ENCODE measurements at regions not wholly inside any gene's neighbourhood (a gene's known extent, or its start where the extent isn't known, plus 50 kb on each side); places are given as distances from the start of the nearest gene placed in this dataset.

GRCh38 chr1:227451954-227452353, 111.4 kb upstream of the ZNF678 start:
- peaks cover 0 to 24% (median 16%) of the 10 kb centered on the region in 5 donors for H3K4me1 ChIP-seq (ENCODE audit: control insufficient read depth in 5 of 5, insufficient read depth in 5 of 5, low read length in 5 of 5)
- no peaks in the 10 kb centered on the region for H3K36me3 ChIP-seq (ENCODE audit: control insufficient read depth in 5 of 5, insufficient read depth in 5 of 5, low read length in 5 of 5)
- no peak overlapping the region for H3K9ac ChIP-seq (ENCODE audit: low read length in 5 of 5)
- H3K9me3 ChIP-seq (ENCODE audit: control insufficient read depth in 5 of 5, low read length in 5 of 5) = no peaks in the 10 kb centered on the region
- peaks cover 4 to 14% (median 7%) of the 10 kb centered on the region in 5 donors for H3K27me3 ChIP-seq (ENCODE audit: control insufficient read depth in 5 of 5, insufficient read depth in 4 of 5, low read length in 5 of 5)
- H3K4me3 ChIP-seq (ENCODE audit: low read depth in 1 of 5, low read length in 5 of 5) = no peak overlapping the region
- H3K27ac ChIP-seq (ENCODE audit: low read depth, low read length) = no peak overlapping the region

DNA sequence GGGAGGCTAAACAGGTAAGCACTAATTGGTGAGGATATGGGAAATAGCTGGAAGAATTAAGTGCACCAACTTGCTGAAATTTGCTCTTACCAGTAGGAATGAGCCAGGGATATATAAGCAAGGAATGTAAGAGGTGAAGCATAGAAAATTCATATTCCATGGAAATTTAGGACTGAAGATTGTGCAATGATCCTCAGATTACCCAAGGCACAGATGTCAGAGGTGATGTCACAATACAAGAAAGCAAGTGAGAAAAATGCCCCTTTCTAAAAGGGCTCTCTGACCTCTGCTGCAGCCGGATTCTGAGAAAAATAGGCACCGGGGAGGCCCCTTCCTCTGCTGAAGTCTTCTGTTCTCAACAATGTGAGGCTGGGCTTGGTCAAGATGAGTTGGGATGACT, 112.3 kb upstream of the ZNF678 start:
- Histone ChIP-seq H3K27me3 (ENCODE audit: control insufficient read depth in 5 of 5, insufficient read depth in 4 of 5, low read length in 5 of 5) (peaks cover 4 to 12% (median 7%) of the 10 kb centered on the region in 5 donors), H3K4me1 (ENCODE audit: control insufficient read depth in 5 of 5, insufficient read depth in 5 of 5, low read length in 5 of 5) (peaks cover 0 to 24% (median 16%) of the 10 kb centered on the region in 5 donors), H3K36me3 (ENCODE audit: control insufficient read depth in 5 of 5, insufficient read depth in 5 of 5, low read length in 5 of 5) (no peaks in the 10 kb centered on the region), H3K27ac (ENCODE audit: low read depth, low read length) (no peak overlapping the region), H3K4me3 (ENCODE audit: low read depth in 1 of 5, low read length in 5 of 5) (no peak overlapping the region), H3K9me3 (ENCODE audit: control insufficient read depth in 5 of 5, low read length in 5 of 5) (no peaks in the 10 kb centered on the region), H3K9ac (ENCODE audit: low read length in 5 of 5) (no peak overlapping the region)

- peaks cover 4 to 11% (median 7%) of the 10 kb centered on the region in 5 donors for H3K27me3 ChIP-seq (ENCODE audit: control insufficient read depth in 5 of 5, insufficient read depth in 4 of 5, low read length in 5 of 5)
- no peak overlapping the region for H3K9ac ChIP-seq (ENCODE audit: low read length in 5 of 5)
- no peaks in the 10 kb centered on the region for H3K9me3 ChIP-seq (ENCODE audit: control insufficient read depth in 5 of 5, low read length in 5 of 5)
- peaks cover 0 to 24% (median 16%) of the 10 kb centered on the region in 5 donors for H3K4me1 ChIP-seq (ENCODE audit: control insufficient read depth in 5 of 5, insufficient read depth in 5 of 5, low read length in 5 of 5)
- H3K27ac ChIP-seq (ENCODE audit: low read depth, low read length) = no peak overlapping the region
- no peak overlapping the region for H3K4me3 ChIP-seq (ENCODE audit: low read depth in 1 of 5, low read length in 5 of 5)
- H3K36me3 ChIP-seq (ENCODE audit: control insufficient read depth in 5 of 5, insufficient read depth in 5 of 5, low read length in 5 of 5) = no peaks in the 10 kb centered on the region
These were observed 112.9 kb upstream of the ZNF678 start for GRCh38 chr1:227450489-227450888.

- H3K27me3 ChIP-seq (ENCODE audit: control insufficient read depth in 5 of 5, insufficient read depth in 4 of 5, low read length in 5 of 5) = peaks cover 0 to 8% (median 7%) of the 10 kb centered on the region in 5 donors
- H3K27ac ChIP-seq (ENCODE audit: low read depth, low read length) = no peak overlapping the region
- H3K9ac ChIP-seq (ENCODE audit: low read length in 5 of 5) = no peak overlapping the region
- H3K4me1 ChIP-seq (ENCODE audit: control insufficient read depth in 5 of 5, insufficient read depth in 5 of 5, low read length in 5 of 5) = peaks cover 0 to 24% (median 16%) of the 10 kb centered on the region in 5 donors
- no peaks in the 10 kb centered on the region for H3K9me3 ChIP-seq (ENCODE audit: control insufficient read depth in 5 of 5, low read length in 5 of 5)
- no peak overlapping the region for H3K4me3 ChIP-seq (ENCODE audit: low read depth in 1 of 5, low read length in 5 of 5)
- no peaks in the 10 kb centered on the region for H3K36me3 ChIP-seq (ENCODE audit: control insufficient read depth in 5 of 5, insufficient read depth in 5 of 5, low read length in 5 of 5)
These were observed 113.5 kb upstream of the ZNF678 start for GRCh38 chr1:227449741-227450441.

DNA sequence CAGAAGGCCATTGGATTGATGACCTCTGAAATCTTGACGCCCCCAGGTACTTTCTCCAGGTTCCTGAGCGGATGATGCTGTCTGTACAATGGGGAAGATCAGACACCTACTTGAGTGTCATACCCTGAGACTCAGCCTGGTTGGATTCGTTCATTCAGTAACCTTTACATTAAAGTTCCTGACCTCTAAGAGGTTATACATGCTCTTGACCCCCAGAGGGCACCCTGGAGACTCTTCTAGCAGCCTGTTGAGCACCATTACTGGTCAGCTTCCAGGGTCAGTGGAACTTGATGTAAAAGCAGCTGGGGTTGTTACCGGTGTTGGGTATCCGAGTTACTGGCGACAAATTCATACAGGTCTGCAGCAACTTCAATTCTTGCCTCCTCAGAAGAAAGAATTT, 114.3 kb upstream of the ZNF678 start:
- Histone ChIP-seq H3K9ac (ENCODE audit: low read length in 5 of 5) (no peak overlapping the region), H3K36me3 (ENCODE audit: control insufficient read depth in 5 of 5, insufficient read depth in 5 of 5, low read length in 5 of 5) (no peaks in the 10 kb centered on the region), H3K4me1 (ENCODE audit: control insufficient read depth in 5 of 5, insufficient read depth in 5 of 5, low read length in 5 of 5) (peaks cover 0 to 24% (median 16%) of the 10 kb centered on the region in 5 donors), H3K9me3 (ENCODE audit: control insufficient read depth in 5 of 5, low read length in 5 of 5) (no peaks in the 10 kb centered on the region), H3K27me3 (ENCODE audit: control insufficient read depth in 5 of 5, insufficient read depth in 4 of 5, low read length in 5 of 5) (peaks cover 0 to 5% (median 4%) of the 10 kb centered on the region in 5 donors), H3K4me3 (ENCODE audit: low read depth in 1 of 5, low read length in 5 of 5) (no peak overlapping the region), H3K27ac (ENCODE audit: low read depth, low read length) (no peak overlapping the region)

DNA sequence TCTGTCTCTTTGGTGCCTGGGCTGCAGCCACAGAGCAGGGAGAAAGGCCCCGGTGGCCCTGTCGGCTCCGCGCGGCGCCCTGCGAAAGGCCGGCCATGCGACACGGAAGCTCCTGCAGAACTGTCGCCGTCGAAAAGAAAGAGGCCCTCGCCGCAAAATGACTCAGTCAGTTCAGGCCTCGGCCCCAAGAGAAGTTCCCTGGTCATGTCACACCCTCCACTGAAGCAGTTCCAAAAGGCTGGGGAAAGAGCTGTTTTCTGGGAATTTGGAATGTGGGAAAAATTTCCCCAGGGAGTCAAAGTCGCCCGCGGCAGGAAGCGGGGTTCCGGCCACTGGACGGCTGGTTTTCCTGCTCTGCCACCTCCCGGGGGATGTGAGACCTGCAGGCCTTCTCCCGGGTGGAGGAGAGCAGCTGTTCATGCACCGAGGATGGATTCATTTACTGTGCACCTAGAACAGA, 115.8 kb upstream of the ZNF678 start:
- Histone ChIP-seq H3K27me3 (ENCODE audit: control insufficient read depth in 5 of 5, insufficient read depth in 4 of 5, low read length in 5 of 5) (no peaks in the 10 kb centered on the region), H3K9ac (ENCODE audit: low read length in 5 of 5) (no peak overlapping the region), H3K9me3 (ENCODE audit: control insufficient read depth in 5 of 5, low read length in 5 of 5) (no peaks in the 10 kb centered on the region), H3K36me3 (ENCODE audit: control insufficient read depth in 5 of 5, insufficient read depth in 5 of 5, low read length in 5 of 5) (no peaks in the 10 kb centered on the region), H3K27ac (ENCODE audit: low read depth, low read length) (no peak overlapping the region), H3K4me3 (ENCODE audit: low read depth in 1 of 5, low read length in 5 of 5) (peak overlapping the region in 3 of 5 donors; percentile 12 to 44 (median 38)), H3K4me1 (ENCODE audit: control insufficient read depth in 5 of 5, insufficient read depth in 5 of 5, low read length in 5 of 5) (peaks cover 0 to 24% (median 16%) of the 10 kb centered on the region in 5 donors)

- Histone ChIP-seq H3K9me3 (ENCODE audit: control insufficient read depth in 5 of 5, low read length in 5 of 5) (no peaks in the 10 kb centered on the region), H3K36me3 (ENCODE audit: control insufficient read depth in 5 of 5, insufficient read depth in 5 of 5, low read length in 5 of 5) (no peaks in the 10 kb centered on the region), H3K4me1 (ENCODE audit: control insufficient read depth in 5 of 5, insufficient read depth in 5 of 5, low read length in 5 of 5) (peaks cover 0 to 26% (median 19%) of the 10 kb centered on the region in 5 donors), H3K4me3 (ENCODE audit: low read depth in 1 of 5, low read length in 5 of 5) (no peak overlapping the region), H3K27me3 (ENCODE audit: control insufficient read depth in 5 of 5, insufficient read depth in 4 of 5, low read length in 5 of 5) (no peaks in the 10 kb centered on the region), H3K27ac (ENCODE audit: low read depth, low read length) (no peak overlapping the region), H3K9ac (ENCODE audit: low read length in 5 of 5) (no peak overlapping the region)
These were observed 117.6 kb upstream of the ZNF678 start for GRCh38 chr1:227445746-227446145.

DNA sequence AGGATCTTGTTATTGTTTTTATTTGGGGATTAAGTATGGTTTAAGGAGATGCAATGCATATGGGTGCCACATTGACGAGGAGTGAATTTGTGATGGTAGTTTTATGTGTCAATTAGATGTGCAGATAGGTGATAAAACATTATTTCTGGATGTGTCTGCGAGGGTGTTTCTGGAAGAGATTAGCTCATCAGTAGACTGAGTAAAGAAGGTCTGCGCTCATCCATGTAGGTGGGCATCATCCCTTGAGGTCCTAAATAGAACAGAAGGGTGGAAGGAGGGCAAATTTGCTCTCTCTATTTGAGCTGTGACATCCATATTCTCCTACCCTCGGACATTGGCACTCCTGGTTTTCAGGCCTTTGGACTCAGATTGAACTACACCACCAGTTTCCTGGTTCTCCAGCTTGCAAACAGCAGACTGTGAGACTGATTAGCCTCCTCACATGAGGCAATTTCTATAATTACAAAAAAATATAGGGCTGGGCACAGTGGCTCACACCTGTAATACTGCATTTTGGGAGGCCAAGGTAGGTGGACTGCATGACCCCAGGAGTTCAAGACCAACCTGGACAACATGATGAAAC, 118.2 kb upstream of the ZNF678 start:
- Histone ChIP-seq H3K36me3 (ENCODE audit: control insufficient read depth in 5 of 5, insufficient read depth in 5 of 5, low read length in 5 of 5) (no peaks in the 10 kb centered on the region), H3K27ac (ENCODE audit: low read depth, low read length) (no peak overlapping the region), H3K9me3 (ENCODE audit: control insufficient read depth in 5 of 5, low read length in 5 of 5) (no peaks in the 10 kb centered on the region), H3K9ac (ENCODE audit: low read length in 5 of 5) (no peak overlapping the region), H3K27me3 (ENCODE audit: control insufficient read depth in 5 of 5, insufficient read depth in 4 of 5, low read length in 5 of 5) (no peaks in the 10 kb centered on the region), H3K4me1 (ENCODE audit: control insufficient read depth in 5 of 5, insufficient read depth in 5 of 5, low read length in 5 of 5) (peaks cover 0 to 26% (median 19%) of the 10 kb centered on the region in 5 donors), H3K4me3 (ENCODE audit: low read depth in 1 of 5, low read length in 5 of 5) (no peak overlapping the region)

DNA sequence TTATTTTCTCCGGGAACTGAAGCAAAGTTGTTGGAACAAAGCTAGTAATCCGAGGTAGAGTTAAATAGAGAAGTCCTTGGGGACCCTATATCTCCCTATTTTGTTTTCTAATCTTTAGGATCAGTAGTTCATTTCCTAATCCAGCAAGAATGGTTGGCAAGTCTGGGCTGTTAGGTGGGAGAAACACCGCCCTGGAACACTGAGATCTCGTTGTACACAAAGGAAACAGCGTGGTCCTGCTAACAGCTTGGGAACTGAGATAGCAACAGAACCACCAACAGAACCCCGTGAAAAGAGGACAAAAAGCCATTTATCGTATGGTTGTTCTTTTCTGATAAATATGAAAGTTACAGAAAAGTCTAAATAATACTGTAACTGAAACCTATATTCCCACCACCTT, 121.9 kb upstream of the CDC42BPA start:
- Histone ChIP-seq H3K36me3 (ENCODE audit: control insufficient read depth in 5 of 5, insufficient read depth in 5 of 5, low read length in 5 of 5) (no peaks in the 10 kb centered on the region), H3K27me3 (ENCODE audit: control insufficient read depth in 5 of 5, insufficient read depth in 4 of 5, low read length in 5 of 5) (peaks cover 0 to 5% (median 0%) of the 10 kb centered on the region in 5 donors), H3K27ac (ENCODE audit: low read depth, low read length) (peak overlapping the region; percentile 42), H3K9me3 (ENCODE audit: control insufficient read depth in 5 of 5, low read length in 5 of 5) (no peaks in the 10 kb centered on the region), H3K9ac (ENCODE audit: low read length in 5 of 5) (peak overlapping the region in 1 of 5 donors; percentile 8), H3K4me3 (ENCODE audit: low read depth in 1 of 5, low read length in 5 of 5) (no peak overlapping the region), H3K4me1 (ENCODE audit: control insufficient read depth in 5 of 5, insufficient read depth in 5 of 5, low read length in 5 of 5) (peaks cover 0 to 29% (median 9%) of the 10 kb centered on the region in 5 donors)

DNA sequence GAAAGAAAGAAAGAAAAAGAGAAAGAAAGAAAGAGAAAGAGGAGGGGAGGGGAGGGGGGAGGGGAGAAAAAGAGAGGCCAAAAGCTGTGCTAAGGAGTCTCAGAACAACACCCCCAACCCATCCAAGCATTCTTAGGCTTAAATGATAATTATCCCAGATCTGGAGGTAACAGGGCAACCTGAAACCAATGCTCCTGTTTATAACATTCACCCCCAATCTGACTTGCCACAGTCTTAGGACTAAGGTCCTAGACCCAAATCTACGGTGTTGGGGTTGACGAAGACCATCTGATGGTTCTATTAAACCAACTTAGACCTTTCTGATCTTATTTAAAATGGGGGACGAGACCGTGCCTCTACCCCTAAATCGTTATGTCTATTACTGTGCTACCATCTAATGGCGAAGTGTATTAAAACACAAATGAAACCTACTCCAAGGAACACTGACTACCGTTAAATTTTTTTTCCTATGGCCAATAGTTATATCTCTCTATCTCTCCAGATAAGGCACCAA, 119.3 kb upstream of the CDC42BPA start:
- peaks cover 0 to 5% (median 0%) of the 10 kb centered on the region in 5 donors for H3K27me3 ChIP-seq (ENCODE audit: control insufficient read depth in 5 of 5, insufficient read depth in 4 of 5, low read length in 5 of 5)
- peak overlapping the region; percentile 49 to 71 (median 63) for H3K4me3 ChIP-seq (ENCODE audit: low read depth in 1 of 5, low read length in 5 of 5)
- H3K36me3 ChIP-seq (ENCODE audit: control insufficient read depth in 5 of 5, insufficient read depth in 5 of 5, low read length in 5 of 5) = no peaks in the 10 kb centered on the region
- H3K9ac ChIP-seq (ENCODE audit: low read length in 5 of 5) = peak overlapping the region in 4 of 5 donors; percentile 17 to 63 (median 45)
- H3K27ac ChIP-seq (ENCODE audit: low read depth, low read length) = no peak overlapping the region
- peaks cover 0 to 33% (median 9%) of the 10 kb centered on the region in 5 donors for H3K4me1 ChIP-seq (ENCODE audit: control insufficient read depth in 5 of 5, insufficient read depth in 5 of 5, low read length in 5 of 5)
- no peaks in the 10 kb centered on the region for H3K9me3 ChIP-seq (ENCODE audit: control insufficient read depth in 5 of 5, low read length in 5 of 5)
